K562 (cell line): ENCODE measurements at regions not wholly inside any gene's neighbourhood (a gene's known extent, or its start where the extent isn't known, plus 50 kb on each side); places are given as distances from the start of the nearest gene placed in this dataset.

ENCODE experiments used
- ATAC-seq: fragments of 200-7000 bp; cut with Tn5 transposase; 3 replicates; pipeline ENCODE4 v1.9.1; 2020; ENCODE audit warnings: moderate library complexity
- BruUV-seq: library from RNA; stranded (reverse); fragments of 400-500 nt; replicated peaks from 2 replicates; lab custom pipeline; 2021; lab: Mats Ljungman, UMichigan
- CTCF ChIA-PET: fragments of 300-600 bp; formaldehyde crosslinking; extraction: SDS; loops from one replicate; lab custom pipeline; 2021; ENCODE audit warnings: low intra/inter-chr PET ratio; lab: Yijun Ruan, JAX
- POLR2A ChIA-PET: fragments of 300-600, 350-650 bp; sonication (Branson Sonifier 250); formaldehyde crosslinking; extraction: SDS; loops from one replicate; lab custom pipeline; 2021; ENCODE audit warnings: antibody characterized with exemption, inconsistent platforms; lab: Yijun Ruan, JAX
- DNase-seq, 4 experiments: peaks; one replicate each; pipeline versions ENCODE4 v3.0.0 to v3.0.0-alpha.2; 2011 to 2018; ENCODE audit warnings: low spot score in 3 of 4, mixed read lengths in 3 of 4; ENCODE audit errors: extremely low read depth in 1 of 4
- FAIRE-seq: peaks from 2 replicates; lab custom pipeline; 2011; peaks lifted over from hg19 to GRCh38; lab: Jason Lieb, UNC
- H2AFZ ChIP-seq: 2 replicates; pipeline ENCODE4 v1.6.0; 2011; ENCODE audit warnings: low read depth, low read length, control low read depth, inconsistent platforms
- H3K27ac ChIP-seq: fragments of 200-600 bp; 3 replicates; pipeline ENCODE4 v1.8.0; 2011; ENCODE audit warnings: low read depth, mild to moderate bottlenecking, control low read depth, inconsistent platforms, low read length, moderate library complexity, mixed read lengths; ENCODE audit errors: extremely low read depth
- H3K27me3 ChIP-seq, 2 experiments: fragments of 300-600 bp in 1 of 2; 2 replicates in 1 of 2; 3 replicates in 1 of 2; pipeline versions ENCODE4 v1.6.0 to v1.8.0; 2011; ENCODE audit warnings: inconsistent platforms in 2 of 2, low read length in 2 of 2, mild to moderate bottlenecking in 1 of 2, mixed read lengths in 1 of 2, moderate library complexity in 1 of 2; ENCODE audit not compliant: control insufficient read depth in 2 of 2, insufficient read depth in 2 of 2
- H3K36me3 ChIP-seq: fragments of 300-600 bp; 3 replicates; pipeline ENCODE4 v1.8.0; 2011; ENCODE audit warnings: mild to moderate bottlenecking, low read length, inconsistent platforms; ENCODE audit not compliant: control insufficient read depth, insufficient read depth
- H3K4me1 ChIP-seq, 2 experiments: fragments of 200-600 bp in 1 of 2; replicated peaks in 1 of 2; 2 replicates in 1 of 2; 3 replicates in 1 of 2; pipeline versions ENCODE4 v1.5.1 to v1.8.0; 2011; ENCODE audit warnings: inconsistent platforms in 2 of 2, low read length in 2 of 2, mild to moderate bottlenecking in 1 of 2, mixed read lengths in 1 of 2, moderate library complexity in 1 of 2; ENCODE audit not compliant: control insufficient read depth in 2 of 2, insufficient read depth in 2 of 2
- H3K4me2 ChIP-seq: 2 replicates; pipeline ENCODE4 v1.6.1; 2011; ENCODE audit warnings: low read length, control low read depth, inconsistent platforms, mixed read lengths; ENCODE audit not compliant: insufficient read depth
- H3K4me3 ChIP-seq: fragments of 200-600 bp; sonication (generic), shearing (Covaris generic); 2 replicates; pipeline ENCODE4 v1.5.1; 2016; ENCODE audit warnings: control low read depth, inconsistent platforms
- H3K79me2 ChIP-seq: fragments of 200-600 bp; 3 replicates; pipeline ENCODE4 v1.8.0; 2011; ENCODE audit warnings: low read length, inconsistent platforms; ENCODE audit not compliant: control insufficient read depth, insufficient read depth
- H3K9ac ChIP-seq, 2 experiments: 2 replicates each; pipeline versions ENCODE4 v1.6.0 to v1.6.1; 2011; ENCODE audit warnings: low read depth in 2 of 2, low read length in 2 of 2, control low read depth in 1 of 2, inconsistent platforms in 1 of 2, mild to moderate bottlenecking in 1 of 2, mixed read lengths in 1 of 2; ENCODE audit not compliant: insufficient read depth in 1 of 2
- H3K9me1 ChIP-seq: one replicate; pipeline ENCODE4 v1.6.0; 2011; ENCODE audit warnings: inconsistent platforms, mild to moderate bottlenecking, low read length, moderate library complexity; ENCODE audit not compliant: control insufficient read depth, insufficient read depth
- H3K9me3 ChIP-seq: replicated peaks from 2 replicates; pipeline ENCODE4 v1.5.1; 2011; ENCODE audit warnings: low read depth, low read length, inconsistent platforms; ENCODE audit not compliant: control insufficient read depth, insufficient read depth
- H4K20me1 ChIP-seq: replicated peaks from 2 replicates; pipeline ENCODE4 v1.6.1; 2011; ENCODE audit warnings: low read length, inconsistent platforms, mixed read lengths; ENCODE audit not compliant: control insufficient read depth, insufficient read depth
- BACH1 ChIP-seq: fragments of 200-800 bp; sonication (Bioruptor generic); IDR thresholded peaks from 2 replicates; pipeline ENCODE4 v1.6.1; 2016; ENCODE audit warnings: missing genetic modification characterization, missing compliant biosample characterization
- CBX8 ChIP-seq: fragments of 200-600 bp; sonication (generic); IDR thresholded peaks from 2 replicates; pipeline ENCODE4 v1.6.1; 2012; ENCODE audit warnings: borderline replicate concordance, mixed run types, low read depth, mild to moderate bottlenecking, moderate library complexity, mixed read lengths, low read length, control low read depth, inconsistent platforms; ENCODE audit not compliant: poor library complexity, severe bottlenecking; ENCODE audit errors: extremely low read depth
- GTF2A2 ChIP-seq: IDR thresholded peaks from 2 replicates; pipeline ENCODE4 v1.6.1; 2016; ENCODE audit warnings: mild to moderate bottlenecking, missing genetic modification characterization, missing compliant biosample characterization
- LEF1 ChIP-seq: fragments of 450-650 bp; IDR thresholded peaks from 2 replicates; pipeline ENCODE4 v1.6.1; 2016; ENCODE audit warnings: mild to moderate bottlenecking
- MAZ ChIP-seq, 2 experiments: fragments of 450-650 bp in 1 of 2; sonication (generic) in 1 of 2; formaldehyde crosslinking; IDR thresholded peaks in 1 of 2; conservative IDR thresholded peaks in 1 of 2; 2 replicates each; pipeline versions ENCODE4 v1.4.0 to v1.5.0; 2020; ENCODE audit warnings: mild to moderate bottlenecking in 1 of 2, missing genetic modification reagents in 1 of 2
- MYBL2 ChIP-seq, 2 experiments: fragments of 450-650 bp in 1 of 2; sonication (generic) in 1 of 2; formaldehyde crosslinking in 1 of 2; IDR thresholded peaks; 2 replicates each; pipeline versions ENCODE4 v1.6.1 to v1.8.1; 2017 to 2022; ENCODE audit warnings: borderline replicate concordance in 1 of 2, inconsistent platforms in 1 of 2, low read depth in 1 of 2, mild to moderate bottlenecking in 1 of 2, missing genetic modification reagents in 1 of 2, moderate library complexity in 1 of 2
- PTTG1 ChIP-seq: fragments of 450-650 bp; IDR thresholded peaks from 2 replicates; pipeline ENCODE4 v1.6.1; 2016; ENCODE audit warnings: low read depth, mild to moderate bottlenecking, missing genetic modification characterization, missing compliant biosample characterization
- RBM15 ChIP-seq: fragments of 200-400 bp; formaldehyde crosslinking; IDR thresholded peaks from 2 replicates; pipeline ENCODE4 v1.6.1; 2018; ENCODE audit warnings: mild to moderate bottlenecking, low read length, moderate library complexity; ENCODE audit not compliant: insufficient read depth
- SRSF3 ChIP-seq: fragments of 200-400 bp; formaldehyde crosslinking; IDR thresholded peaks from 2 replicates; pipeline ENCODE4 v1.6.1; 2016; ENCODE audit warnings: mild to moderate bottlenecking, low read length, moderate library complexity; ENCODE audit not compliant: insufficient read depth
- SRSF9 ChIP-seq: fragments of 200-400 bp; formaldehyde crosslinking; IDR thresholded peaks from 2 replicates; pipeline ENCODE4 v1.6.1; 2017; ENCODE audit warnings: low read depth, low read length, borderline replicate concordance
- ZNF12 ChIP-seq: sonication (generic); formaldehyde crosslinking; IDR thresholded peaks from 2 replicates; pipeline ENCODE4 v1.4.0; 2020; ENCODE audit warnings: mild to moderate bottlenecking, missing genetic modification reagents
- ZNF311 ChIP-seq: fragments of 250-450 bp; sonication (Bioruptor Pico); IDR thresholded peaks from 2 replicates; pipeline ENCODE4 v1.4.0; 2020; ENCODE audit warnings: mild to moderate bottlenecking, moderate library complexity
- ZNF445 ChIP-seq: fragments of 250-450 bp; sonication (Bioruptor Pico); IDR thresholded peaks from 2 replicates; pipeline ENCODE4 v1.4.0; 2020; ENCODE audit warnings: low read depth, mild to moderate bottlenecking, moderate library complexity
- WGBS: fragments of 100-300 bp; shearing (Covaris generic); methylation state at CpG from one replicate; pipeline ENCODE4 v1.1.6; 2016; ENCODE audit warnings: low coverage, mixed read lengths; ENCODE audit not compliant: insufficient coverage; ENCODE audit errors: missing lambda C conversion rate; 5-methylcytosine and 5-hydroxymethylcytosine counted together
- in situ Hi-C: fragments of 300-500 bp; cut with MboI; formaldehyde crosslinking; loops from 4 replicates; pipeline ENCODE4 v1.15.0; 2018; ENCODE audit warnings: inconsistent platforms, mixed read lengths
- intact Hi-C: fragments of 100-400 bp; cut with micrococcal nuclease; formaldehyde crosslinking; loops from 2 replicates; pipeline ENCODE4 v1.14.2; 2022
- TF ChIP-seq, protein P1 (sequence below), 2 experiments: fragments of 450-650 bp; IDR thresholded peaks; 2 replicates each; pipeline ENCODE4 v1.6.1; 2016
- TF ChIP-seq, protein P2 (sequence below): fragments of 250-450 bp; sonication (Bioruptor Pico); IDR thresholded peaks from 2 replicates; pipeline ENCODE4 v1.6.1; 2021; ENCODE audit warnings: mild to moderate bottlenecking
- TF ChIP-seq, protein P3 (sequence below), 2 experiments: IDR thresholded peaks; 2 replicates each; pipeline ENCODE4 v1.6.1; 2012; ENCODE audit warnings: improper control_type of control experiment in 2 of 2, low read depth in 2 of 2, low read length in 2 of 2, borderline replicate concordance in 1 of 2

DNA sequence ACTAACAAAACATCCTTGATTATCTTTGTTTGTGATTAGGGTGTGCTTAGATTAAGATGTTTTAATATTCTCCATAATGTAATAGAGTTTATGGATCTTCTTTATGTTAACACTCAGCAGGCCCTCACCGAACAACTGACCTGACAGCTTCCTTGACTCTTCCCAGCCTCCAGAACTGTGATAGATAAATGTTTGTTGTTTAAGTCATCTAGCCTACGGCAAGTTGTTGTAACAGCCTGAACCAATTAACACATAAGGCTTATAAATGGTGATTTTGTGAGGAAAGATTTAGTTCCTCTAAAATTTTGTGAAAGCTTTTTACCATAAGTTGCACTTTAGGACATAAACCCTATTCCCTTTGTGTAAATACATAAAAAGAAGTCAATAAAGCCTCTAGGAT lies 156.5 kb upstream of the DCN start:
- CTCF ChIA-PET, result no interaction called here
- no peak for TF ChIP-seq BACH1 (tag)
- TF ChIP-seq PTTG1 (tag), result no peak
- no peak for TF ChIP-seq RBM15
- TF ChIP-seq, protein P1, sequence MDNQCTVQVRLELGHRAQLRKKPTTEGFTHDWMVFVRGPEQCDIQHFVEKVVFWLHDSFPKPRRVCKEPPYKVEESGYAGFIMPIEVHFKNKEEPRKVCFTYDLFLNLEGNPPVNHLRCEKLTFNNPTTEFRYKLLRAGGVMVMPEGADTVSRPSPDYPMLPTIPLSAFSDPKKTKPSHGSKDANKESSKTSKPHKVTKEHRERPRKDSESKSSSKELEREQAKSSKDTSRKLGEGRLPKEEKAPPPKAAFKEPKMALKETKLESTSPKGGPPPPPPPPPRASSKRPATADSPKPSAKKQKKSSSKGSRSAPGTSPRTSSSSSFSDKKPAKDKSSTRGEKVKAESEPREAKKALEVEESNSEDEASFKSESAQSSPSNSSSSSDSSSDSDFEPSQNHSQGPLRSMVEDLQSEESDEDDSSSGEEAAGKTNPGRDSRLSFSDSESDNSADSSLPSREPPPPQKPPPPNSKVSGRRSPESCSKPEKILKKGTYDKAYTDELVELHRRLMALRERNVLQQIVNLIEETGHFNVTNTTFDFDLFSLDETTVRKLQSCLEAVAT (IDR thresholded peaks at IDR 0.05), result no peak
- no peak for TF ChIP-seq CBX8
- TF ChIP-seq LEF1, result no peak
- TF ChIP-seq, protein P2, sequence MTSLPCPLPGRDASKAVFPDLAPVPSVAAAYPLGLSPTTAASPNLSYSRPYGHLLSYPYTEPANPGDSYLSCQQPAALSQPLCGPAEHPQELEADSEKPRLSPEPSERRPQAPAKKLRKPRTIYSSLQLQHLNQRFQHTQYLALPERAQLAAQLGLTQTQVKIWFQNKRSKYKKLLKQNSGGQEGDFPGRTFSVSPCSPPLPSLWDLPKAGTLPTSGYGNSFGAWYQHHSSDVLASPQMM (CRISPR knock-in tag), result no peak
- TF ChIP-seq ZNF445, result no peak
- TF ChIP-seq GTF2A2 (tag), result no peak
- TF ChIP-seq, protein P3, sequence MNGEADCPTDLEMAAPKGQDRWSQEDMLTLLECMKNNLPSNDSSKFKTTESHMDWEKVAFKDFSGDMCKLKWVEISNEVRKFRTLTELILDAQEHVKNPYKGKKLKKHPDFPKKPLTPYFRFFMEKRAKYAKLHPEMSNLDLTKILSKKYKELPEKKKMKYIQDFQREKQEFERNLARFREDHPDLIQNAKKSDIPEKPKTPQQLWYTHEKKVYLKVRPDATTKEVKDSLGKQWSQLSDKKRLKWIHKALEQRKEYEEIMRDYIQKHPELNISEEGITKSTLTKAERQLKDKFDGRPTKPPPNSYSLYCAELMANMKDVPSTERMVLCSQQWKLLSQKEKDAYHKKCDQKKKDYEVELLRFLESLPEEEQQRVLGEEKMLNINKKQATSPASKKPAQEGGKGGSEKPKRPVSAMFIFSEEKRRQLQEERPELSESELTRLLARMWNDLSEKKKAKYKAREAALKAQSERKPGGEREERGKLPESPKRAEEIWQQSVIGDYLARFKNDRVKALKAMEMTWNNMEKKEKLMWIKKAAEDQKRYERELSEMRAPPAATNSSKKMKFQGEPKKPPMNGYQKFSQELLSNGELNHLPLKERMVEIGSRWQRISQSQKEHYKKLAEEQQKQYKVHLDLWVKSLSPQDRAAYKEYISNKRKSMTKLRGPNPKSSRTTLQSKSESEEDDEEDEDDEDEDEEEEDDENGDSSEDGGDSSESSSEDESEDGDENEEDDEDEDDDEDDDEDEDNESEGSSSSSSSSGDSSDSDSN (IDR thresholded peaks at IDR 0.05; ENCODE audit: borderline replicate concordance in 1 of 2, low read depth in 2 of 2, low read length in 2 of 2), result no peak
- TF ChIP-seq SRSF3, result no peak
- TF ChIP-seq ZNF311, result no peak
- no peak for TF ChIP-seq MAZ (CRISPR knock-in tag; conservative IDR thresholded peaks at IDR 0.05 in 1 of 2, IDR thresholded peaks at IDR 0.05 in 1 of 2)
- TF ChIP-seq ZNF12, result no peak
- no peak for TF ChIP-seq SRSF9
- TF ChIP-seq MYBL2 (IDR thresholded peaks at IDR 0.05; ENCODE audit: low read depth), result no peak
- TF ChIP-seq MYBL2 (CRISPR knock-in tag; IDR thresholded peaks at IDR 0.05; ENCODE audit: borderline replicate concordance), result no peak

More for the DNA sequence above, 156.5 kb upstream of the DCN start:
- Histone ChIP-seq H3K79me2 (no peaks in the 10 kb centered on the region), H3K9me3 (no peaks in the 10 kb centered on the region), H3K9ac (no peak overlapping the region), H3K27me3 (no peaks in the 10 kb centered on the region), H3K4me3 (no peak overlapping the region), H3K9me1 (no peaks in the 10 kb centered on the region), H3K4me2 (no peak overlapping the region), H3K4me1 (no peaks in the 10 kb centered on the region), H3K36me3 (no peaks in the 10 kb centered on the region), H2AFZ (no peak overlapping the region), H3K27ac (no peak overlapping the region), H4K20me1 (no peaks in the 10 kb centered on the region)
- in situ Hi-C loops, result loop anchor here (25.0 kb wide), 1 partner anchor 352 kb away; no protein-coding TSS in a partner anchor
- DNase-seq (no peak), ATAC-seq (no peak), FAIRE-seq (no peak)
- no TSS peak for BruUV-seq
- POLR2A ChIA-PET, result no interaction called here
- whole genome bisulfite sequencing, result 86% methylated on average over 2 of the region's 2 CpGs
- intact Hi-C loops, result no loop called here
